ENCODE measurements at regions not wholly inside any gene's neighbourhood (a gene's known extent, or its start where the extent isn't known, plus 50 kb on each side); places are given as distances from the start of the nearest gene placed in this dataset.

- no peaks in the 10 kb centered on the region for H3K4me1 Mint-ChIP-seq
- DNase-seq = no peak
- H3K4me1 ChIP-seq (ENCODE audit: control insufficient read depth in 2 of 2, insufficient read depth in 2 of 2, low read length in 2 of 2) = no peaks in the 10 kb centered on the region
- H3K9me3 Mint-ChIP-seq = peaks cover 0 to 12% (median 0%) of the 10 kb centered on the region in 11 donors
- no peaks in the 10 kb centered on the region for H3K27me3 ChIP-seq (ENCODE audit: control insufficient read depth in 2 of 2, insufficient read depth in 2 of 2, low read length in 2 of 2)
- no peaks in the 10 kb centered on the region for H3K9me3 ChIP-seq (ENCODE audit: control insufficient read depth in 2 of 3, low read length in 3 of 3)
- no peak overlapping the region for H3K27ac ChIP-seq (ENCODE audit: low read depth, low read length)
- POLR2A ChIA-PET = no interaction called here
- intact Hi-C loops (cut with micrococcal nuclease) = no loop called here
- no peaks in the 10 kb centered on the region for H3K27me3 Mint-ChIP-seq
- H3K4me3 ChIP-seq (ENCODE audit: low read length) = no peak overlapping the region
- H3K4me3 Mint-ChIP-seq = no peak overlapping the region
- ATAC-seq = no peak
- no peaks in the 10 kb centered on the region for H3K36me3 ChIP-seq (ENCODE audit: control insufficient read depth in 2 of 3, insufficient read depth in 3 of 3, low read length in 3 of 3)
- H3K27ac Mint-ChIP-seq = no peak overlapping the region
- CTCF ChIA-PET = no interaction called here
- no peaks in the 10 kb centered on the region for H3K36me3 Mint-ChIP-seq
Observed at GRCh38 chrX:20967725-20968124, 406.5 kb upstream of the CNKSR2 start.

- no peaks in the 10 kb centered on the region for H3K36me3 Mint-ChIP-seq
- no peak overlapping the region for H3K4me3 Mint-ChIP-seq
- POLR2A ChIA-PET = no interaction called here
- H3K9me3 ChIP-seq (ENCODE audit: control insufficient read depth in 2 of 3, low read length in 3 of 3) = no peaks in the 10 kb centered on the region
- no peak overlapping the region for H3K4me3 ChIP-seq (ENCODE audit: low read length)
- no peaks in the 10 kb centered on the region for H3K36me3 ChIP-seq (ENCODE audit: control insufficient read depth in 2 of 3, insufficient read depth in 3 of 3, low read length in 3 of 3)
- no peak overlapping the region for H3K27ac ChIP-seq (ENCODE audit: low read depth, low read length)
- DNase-seq (no peak), ATAC-seq (no peak)
- H3K27me3 Mint-ChIP-seq = no peaks in the 10 kb centered on the region
- no peaks in the 10 kb centered on the region for H3K27me3 ChIP-seq (ENCODE audit: control insufficient read depth in 2 of 2, insufficient read depth in 2 of 2, low read length in 2 of 2)
- no peak overlapping the region for H3K27ac Mint-ChIP-seq
- peaks cover 0 to 12% (median 0%) of the 10 kb centered on the region in 11 donors for H3K9me3 Mint-ChIP-seq
- no peaks in the 10 kb centered on the region for H3K4me1 ChIP-seq (ENCODE audit: control insufficient read depth in 2 of 2, insufficient read depth in 2 of 2, low read length in 2 of 2)
- intact Hi-C loops (cut with micrococcal nuclease) = no loop called here
- no peaks in the 10 kb centered on the region for H3K4me1 Mint-ChIP-seq
- CTCF ChIA-PET = no interaction called here
Observed at GRCh38 chrX:20965270-20966044, 408.8 kb upstream of the CNKSR2 start.

GRCh38 chrX:20954014-20954413, 420.2 kb upstream of the CNKSR2 start:
- H3K4me1 Mint-ChIP-seq = no peaks in the 10 kb centered on the region
- no peaks in the 10 kb centered on the region for H3K4me1 ChIP-seq (ENCODE audit: control insufficient read depth in 2 of 2, insufficient read depth in 2 of 2, low read length in 2 of 2)
- CTCF ChIA-PET = no interaction called here
- intact Hi-C loops (cut with micrococcal nuclease) = no loop called here
- no peaks in the 10 kb centered on the region for H3K27me3 ChIP-seq (ENCODE audit: control insufficient read depth in 2 of 2, insufficient read depth in 2 of 2, low read length in 2 of 2)
- no peak for DNase-seq
- POLR2A ChIA-PET = no interaction called here
- no peaks in the 10 kb centered on the region for H3K9me3 ChIP-seq (ENCODE audit: control insufficient read depth in 2 of 3, low read length in 3 of 3)
- no peak overlapping the region for H3K4me3 Mint-ChIP-seq
- no peaks in the 10 kb centered on the region for H3K36me3 ChIP-seq (ENCODE audit: control insufficient read depth in 2 of 3, insufficient read depth in 3 of 3, low read length in 3 of 3)
- ATAC-seq = no peak
- H3K27ac ChIP-seq (ENCODE audit: low read depth, low read length) = no peak overlapping the region
- no peak overlapping the region for H3K4me3 ChIP-seq (ENCODE audit: low read length)
- H3K36me3 Mint-ChIP-seq = no peaks in the 10 kb centered on the region
- no peak overlapping the region for H3K27ac Mint-ChIP-seq
- H3K9me3 Mint-ChIP-seq = no peaks in the 10 kb centered on the region
- peaks cover 0 to 6% (median 0%) of the 10 kb centered on the region in 5 donors for H3K27me3 Mint-ChIP-seq

GRCh38 chrX:20952180-20952579, 422.0 kb upstream of the CNKSR2 start:
- intact Hi-C loops (cut with micrococcal nuclease) = no loop called here
- no peak overlapping the region for H3K4me3 Mint-ChIP-seq
- Histone ChIP-seq H3K27me3 (ENCODE audit: control insufficient read depth in 2 of 2, insufficient read depth in 2 of 2, low read length in 2 of 2) (no peaks in the 10 kb centered on the region), H3K27ac (ENCODE audit: low read depth, low read length) (no peak overlapping the region), H3K9me3 (ENCODE audit: control insufficient read depth in 2 of 3, low read length in 3 of 3) (no peaks in the 10 kb centered on the region), H3K36me3 (ENCODE audit: control insufficient read depth in 2 of 3, insufficient read depth in 3 of 3, low read length in 3 of 3) (no peaks in the 10 kb centered on the region), H3K4me3 (ENCODE audit: low read length) (no peak overlapping the region), H3K4me1 (ENCODE audit: control insufficient read depth in 2 of 2, insufficient read depth in 2 of 2, low read length in 2 of 2) (no peaks in the 10 kb centered on the region)
- H3K27me3 Mint-ChIP-seq = peaks cover 0 to 6% (median 0%) of the 10 kb centered on the region in 5 donors
- ChIA-PET CTCF (no interaction called here), POLR2A (no interaction called here)
- no peak overlapping the region for H3K27ac Mint-ChIP-seq
- H3K9me3 Mint-ChIP-seq = peaks cover 0 to 2% (median 0%) of the 10 kb centered on the region in 11 donors
- peaks cover 0 to 7% (median 0%) of the 10 kb centered on the region in 7 donors for H3K4me1 Mint-ChIP-seq
- no peaks in the 10 kb centered on the region for H3K36me3 Mint-ChIP-seq
- DNase-seq (no peak), ATAC-seq (no peak)

GRCh38 chrX:20951016-20951810, 423.0 kb upstream of the CNKSR2 start:
- ChIA-PET POLR2A (no interaction called here), CTCF (no interaction called here)
- Mint-ChIP-seq H3K27me3 (peaks cover 0 to 7% (median 0%) of the 10 kb centered on the region in 5 donors), H3K4me3 (no peak overlapping the region), H3K9me3 (peaks cover 0 to 2% (median 0%) of the 10 kb centered on the region in 11 donors), H3K27ac (no peak overlapping the region), H3K36me3 (no peaks in the 10 kb centered on the region), H3K4me1 (peaks cover 0 to 7% (median 0%) of the 10 kb centered on the region in 7 donors)
- intact Hi-C loops (cut with micrococcal nuclease) = no loop called here
- DNase-seq (no peak), ATAC-seq (no peak)
- Histone ChIP-seq H3K4me3 (ENCODE audit: low read length) (no peak overlapping the region), H3K36me3 (ENCODE audit: control insufficient read depth in 2 of 3, insufficient read depth in 3 of 3, low read length in 3 of 3) (no peaks in the 10 kb centered on the region), H3K27me3 (ENCODE audit: control insufficient read depth in 2 of 2, insufficient read depth in 2 of 2, low read length in 2 of 2) (no peaks in the 10 kb centered on the region), H3K9me3 (ENCODE audit: control insufficient read depth in 2 of 3, low read length in 3 of 3) (no peaks in the 10 kb centered on the region), H3K4me1 (ENCODE audit: control insufficient read depth in 2 of 2, insufficient read depth in 2 of 2, low read length in 2 of 2) (no peaks in the 10 kb centered on the region), H3K27ac (ENCODE audit: low read depth, low read length) (no peak overlapping the region)

GRCh38 chrX:20947411-20947912, 426.8 kb upstream of the CNKSR2 start:
- CTCF ChIA-PET = no interaction called here
- Mint-ChIP-seq H3K9me3 (peaks cover 0 to 2% (median 0%) of the 10 kb centered on the region in 11 donors), H3K4me1 (peaks cover 0 to 7% (median 0%) of the 10 kb centered on the region in 7 donors), H3K36me3 (no peaks in the 10 kb centered on the region), H3K27ac (no peak overlapping the region), H3K4me3 (no peak overlapping the region), H3K27me3 (peaks cover 0 to 11% (median 0%) of the 10 kb centered on the region in 5 donors)
- no peaks in the 10 kb centered on the region for H3K36me3 ChIP-seq (ENCODE audit: control insufficient read depth in 2 of 3, insufficient read depth in 3 of 3, low read length in 3 of 3)
- H3K27me3 ChIP-seq (ENCODE audit: control insufficient read depth in 2 of 2, insufficient read depth in 2 of 2, low read length in 2 of 2) = no peaks in the 10 kb centered on the region
- no peak overlapping the region for H3K4me3 ChIP-seq (ENCODE audit: low read length)
- no peaks in the 10 kb centered on the region for H3K9me3 ChIP-seq (ENCODE audit: control insufficient read depth in 2 of 3, low read length in 3 of 3)
- no peak overlapping the region for H3K27ac ChIP-seq (ENCODE audit: low read depth, low read length)
- H3K4me1 ChIP-seq (ENCODE audit: control insufficient read depth in 2 of 2, insufficient read depth in 2 of 2, low read length in 2 of 2) = no peaks in the 10 kb centered on the region
- DNase-seq (no peak), ATAC-seq (no peak)
- intact Hi-C loops (cut with micrococcal nuclease) = no loop called here
- POLR2A ChIA-PET = no interaction called here
